ENCODE measurements at regions not wholly inside any gene's neighbourhood (a gene's known extent, or its start where the extent isn't known, plus 50 kb on each side); places are given as distances from the start of the nearest gene placed in this dataset.
"Not testable (repeated sequence)": the region's sequence is repeated elsewhere in the genome, so short reads cannot be mapped to it uniquely, and the experiment has no call there.

GRCh38 chr6:15742013-15742412 lies 79.2 kb upstream of the DTNBP1 start:
- not testable (repeated sequence) for TF ChIP-seq CTCF (conservative IDR thresholded peaks at IDR 0.05; ENCODE audit: low read depth in 2 of 2); EZH2phosphoT487 (IDR thresholded peaks at IDR 0.05; ENCODE audit: unreplicated experiment); ZNF331 (CRISPR knock-in tag; IDR thresholded peaks at IDR 0.05; ENCODE audit: low read depth); CREB1 (CRISPR knock-in tag; IDR thresholded peaks at IDR 0.05; ENCODE audit: low read depth)
